Right lobe of liver (tissue), 6 donors: ENCODE measurements at regions not wholly inside any gene's neighbourhood (a gene's known extent, or its start where the extent isn't known, plus 50 kb on each side); places are given as distances from the start of the nearest gene placed in this dataset.

Experiments
- ATAC-seq, 4 donors: fragments of 200-7000 bp; cut with Tn5 transposase; one replicate each; pipeline ENCODE4 v1.9.1; 2020; ENCODE audit warnings: mild to moderate bottlenecking in 4 of 4, moderate library complexity in 4 of 4
- DNase-seq, 3 donors: peaks; one replicate each; pipeline ENCODE4 v3.0.0-alpha.2; 2020
- H3K27ac ChIP-seq, 3 donors: fragments of 200-600 bp; one replicate each; pipeline ENCODE4 v1.8.0; 2022
- H3K27me3 ChIP-seq, 2 donors: fragments of 200-600 bp; one replicate each; pipeline ENCODE4 v1.8.0; 2022
- H3K36me3 ChIP-seq, 4 donors: fragments of 200-600 bp; sonication (generic) in 1 of 4; one replicate each; pipeline versions ENCODE4 v1.5.1 to v1.8.0; 2017 to 2022; ENCODE audit warnings: control low read depth in 1 of 4
- H3K4me1 ChIP-seq, 4 donors: fragments of 200-600 bp; sonication (generic) in 1 of 4; one replicate each; pipeline versions ENCODE4 v1.5.1 to v1.8.0; 2017 to 2022; ENCODE audit warnings: control low read depth in 1 of 4
- H3K4me3 ChIP-seq, 3 donors: fragments of 200-600 bp; one replicate each; pipeline ENCODE4 v1.8.0; 2022
- H3K9me3 ChIP-seq, 4 donors: fragments of 200-600 bp; sonication (generic) in 1 of 4; one replicate each; pipeline versions ENCODE4 v1.5.1 to v1.8.0; 2017 to 2022; ENCODE audit warnings: control low read depth in 1 of 4
- POLR2A ChIP-seq: fragments of 450-650 bp; IDR thresholded peaks from one replicate; pipeline ENCODE4 v1.6.1; 2017; ENCODE audit warnings: antibody characterized with exemption, mild to moderate bottlenecking
- WGBS: methylation state at CpG from one replicate; pipeline ENCODE4 v1.1.6; 2018; ENCODE audit warnings: low coverage, low lambda C conversion rate; ENCODE audit not compliant: insufficient coverage; ENCODE audit errors: missing lambda C conversion rate; 5-methylcytosine and 5-hydroxymethylcytosine counted together
- intact Hi-C, 2 donors: fragments of 100-400 bp; cut with DNase I; formaldehyde crosslinking; loops; one replicate each; pipeline versions ENCODE4 v1.11.2 to v1.14.1; 2022
- TF ChIP-seq, protein P1 (sequence below), 4 donors: fragments of 200-600 bp in 3 of 4; fragments of 450-650 bp in 1 of 4; IDR thresholded peaks; one replicate each; pipeline versions ENCODE4 v1.5.1 to v1.8.0; 2016 to 2022; ENCODE audit warnings: antibody characterized with exemption in 4 of 4, mild to moderate bottlenecking in 2 of 4
- donor health status: DM: no; HTN: yes; CAD: no.
- donor health status: DM: no; HTN: no; CAD: no.
- donor health status: DM: no; HTN: no; CAD: no.
- donor health status: DM: no; HTN: yes; CAD: no.
- donor health status: DM: no; HTN: yes; CAD: no.

DNA sequence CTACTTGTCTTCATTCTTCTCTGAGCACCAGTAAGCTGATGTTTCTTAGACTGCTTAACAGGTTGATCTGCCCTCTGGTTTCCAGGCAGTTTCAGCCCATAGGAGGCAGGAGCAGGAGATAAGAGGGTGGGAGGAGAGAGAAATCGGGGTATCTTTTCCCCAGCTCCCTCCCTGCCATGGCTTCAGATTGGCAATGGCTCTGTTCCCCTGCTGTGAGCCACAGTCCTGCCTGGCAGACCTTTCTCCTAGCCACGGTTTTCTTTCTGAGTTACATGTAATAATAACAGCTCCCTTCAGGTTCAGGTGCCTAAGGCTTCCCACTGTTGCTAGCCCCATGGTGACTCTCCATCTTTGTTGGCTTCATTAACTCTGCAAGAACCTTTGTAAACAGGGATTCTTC is 115.3 kb downstream of the CD83 start:
- no peaks in the 10 kb centered on the region for H3K9me3 ChIP-seq
- no peak for TF ChIP-seq POLR2A
- TF ChIP-seq, protein P1, sequence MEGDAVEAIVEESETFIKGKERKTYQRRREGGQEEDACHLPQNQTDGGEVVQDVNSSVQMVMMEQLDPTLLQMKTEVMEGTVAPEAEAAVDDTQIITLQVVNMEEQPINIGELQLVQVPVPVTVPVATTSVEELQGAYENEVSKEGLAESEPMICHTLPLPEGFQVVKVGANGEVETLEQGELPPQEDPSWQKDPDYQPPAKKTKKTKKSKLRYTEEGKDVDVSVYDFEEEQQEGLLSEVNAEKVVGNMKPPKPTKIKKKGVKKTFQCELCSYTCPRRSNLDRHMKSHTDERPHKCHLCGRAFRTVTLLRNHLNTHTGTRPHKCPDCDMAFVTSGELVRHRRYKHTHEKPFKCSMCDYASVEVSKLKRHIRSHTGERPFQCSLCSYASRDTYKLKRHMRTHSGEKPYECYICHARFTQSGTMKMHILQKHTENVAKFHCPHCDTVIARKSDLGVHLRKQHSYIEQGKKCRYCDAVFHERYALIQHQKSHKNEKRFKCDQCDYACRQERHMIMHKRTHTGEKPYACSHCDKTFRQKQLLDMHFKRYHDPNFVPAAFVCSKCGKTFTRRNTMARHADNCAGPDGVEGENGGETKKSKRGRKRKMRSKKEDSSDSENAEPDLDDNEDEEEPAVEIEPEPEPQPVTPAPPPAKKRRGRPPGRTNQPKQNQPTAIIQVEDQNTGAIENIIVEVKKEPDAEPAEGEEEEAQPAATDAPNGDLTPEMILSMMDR (IDR thresholded peaks at IDR 0.05), result no peak
- H3K4me3 ChIP-seq, result no peak overlapping the region
- H3K27ac ChIP-seq, result no peak overlapping the region
- DNase-seq, result no peak
- no peaks in the 10 kb centered on the region for H3K27me3 ChIP-seq
- no peaks in the 10 kb centered on the region for H3K4me1 ChIP-seq
- H3K36me3 ChIP-seq, result no peaks in the 10 kb centered on the region
- 57% methylated on average over 1 of the region's 2 CpGs for WGBS
- ATAC-seq, result no peak
- intact Hi-C loops, result no loop called here

GRCh38 chr6:14235653-14236356 is 118.2 kb downstream of the CD83 start:
- ATAC-seq (no peak), DNase-seq (no peak)
- no peak for TF ChIP-seq POLR2A
- TF ChIP-seq, protein P1 (IDR thresholded peaks at IDR 0.05), result no peak
- no peak overlapping the region for H3K4me3 ChIP-seq
- intact Hi-C loops, result no loop called here
- H3K27ac ChIP-seq, result no peak overlapping the region
- no peaks in the 10 kb centered on the region for H3K9me3 ChIP-seq
- no peaks in the 10 kb centered on the region for H3K36me3 ChIP-seq
- H3K4me1 ChIP-seq, result no peaks in the 10 kb centered on the region
- 73% methylated on average over 7 of the region's 8 CpGs for WGBS
- no peaks in the 10 kb centered on the region for H3K27me3 ChIP-seq

- Histone ChIP-seq H3K27me3 (no peaks in the 10 kb centered on the region), H3K4me3 (no peak overlapping the region), H3K9me3 (no peaks in the 10 kb centered on the region), H3K27ac (no peak overlapping the region), H3K36me3 (no peaks in the 10 kb centered on the region), H3K4me1 (no peaks in the 10 kb centered on the region)
- DNase-seq (no peak), ATAC-seq (no peak)
- intact Hi-C loops, result no loop called here
- 80% methylated on average over 2 of the region's 2 CpGs for WGBS
- TF ChIP-seq, protein P1 (IDR thresholded peaks at IDR 0.05), result no peak
- TF ChIP-seq POLR2A, result no peak
Measured at GRCh38 chr6:14239097-14239496, 121.5 kb downstream of the CD83 start.

GRCh38 chr6:14240411-14241166 is 123.0 kb downstream of the CD83 start:
- 25% methylated on average over 5 of the region's 5 CpGs for WGBS
- intact Hi-C loops, result no loop called here
- no peaks in the 10 kb centered on the region for H3K27me3 ChIP-seq
- no peak for DNase-seq
- no peaks in the 10 kb centered on the region for H3K4me1 ChIP-seq
- no peaks in the 10 kb centered on the region for H3K36me3 ChIP-seq
- no peak overlapping the region for H3K27ac ChIP-seq
- no peak for ATAC-seq
- H3K9me3 ChIP-seq, result no peaks in the 10 kb centered on the region
- H3K4me3 ChIP-seq, result no peak overlapping the region
- TF ChIP-seq, protein P1 (IDR thresholded peaks at IDR 0.05), result no peak
- TF ChIP-seq POLR2A, result no peak
